ENCODE measurements at regions not wholly inside any gene's neighbourhood (a gene's known extent, or its start where the extent isn't known, plus 50 kb on each side); places are given as distances from the start of the nearest gene placed in this dataset.

DNA sequence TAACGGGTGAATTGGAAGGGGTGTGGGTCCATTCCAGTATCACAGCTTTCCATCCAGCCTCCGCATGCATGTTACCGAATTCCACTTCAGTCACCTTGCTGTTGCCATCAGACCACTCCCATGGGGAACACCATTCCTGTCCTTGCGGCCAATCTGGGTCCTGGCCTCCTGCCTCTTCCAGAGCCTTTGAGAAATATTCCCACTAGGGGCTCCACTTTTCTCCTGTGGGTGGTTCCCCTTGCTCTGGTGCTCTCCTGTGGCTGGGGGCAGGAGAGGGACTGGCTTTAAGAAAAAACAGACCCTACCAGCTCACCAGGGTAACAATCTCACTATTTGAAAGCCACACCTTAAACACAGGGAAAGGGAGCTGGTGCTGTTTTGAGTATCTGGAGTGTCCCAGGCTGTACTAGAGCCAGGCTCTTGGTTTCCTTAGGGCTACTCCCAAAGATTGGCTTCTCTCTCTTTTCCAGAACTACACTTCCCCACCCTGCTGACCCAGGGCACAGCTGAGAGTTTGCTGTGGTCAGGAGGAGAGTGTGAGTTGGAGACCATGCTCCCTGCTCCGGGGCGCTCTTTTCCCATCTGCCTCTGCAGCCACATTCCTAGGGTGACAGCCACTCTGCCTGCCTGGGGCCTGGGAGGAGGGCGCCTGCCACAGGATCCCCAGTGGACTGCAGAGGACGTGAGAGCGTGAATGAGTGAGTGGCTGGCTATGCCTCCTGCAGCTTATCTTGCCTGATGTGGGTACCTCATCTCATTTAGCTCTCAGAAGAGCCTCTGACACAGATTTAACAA, 460.8 kb upstream of the HS6ST1 start:
- TF ChIP-seq, protein P1, sequence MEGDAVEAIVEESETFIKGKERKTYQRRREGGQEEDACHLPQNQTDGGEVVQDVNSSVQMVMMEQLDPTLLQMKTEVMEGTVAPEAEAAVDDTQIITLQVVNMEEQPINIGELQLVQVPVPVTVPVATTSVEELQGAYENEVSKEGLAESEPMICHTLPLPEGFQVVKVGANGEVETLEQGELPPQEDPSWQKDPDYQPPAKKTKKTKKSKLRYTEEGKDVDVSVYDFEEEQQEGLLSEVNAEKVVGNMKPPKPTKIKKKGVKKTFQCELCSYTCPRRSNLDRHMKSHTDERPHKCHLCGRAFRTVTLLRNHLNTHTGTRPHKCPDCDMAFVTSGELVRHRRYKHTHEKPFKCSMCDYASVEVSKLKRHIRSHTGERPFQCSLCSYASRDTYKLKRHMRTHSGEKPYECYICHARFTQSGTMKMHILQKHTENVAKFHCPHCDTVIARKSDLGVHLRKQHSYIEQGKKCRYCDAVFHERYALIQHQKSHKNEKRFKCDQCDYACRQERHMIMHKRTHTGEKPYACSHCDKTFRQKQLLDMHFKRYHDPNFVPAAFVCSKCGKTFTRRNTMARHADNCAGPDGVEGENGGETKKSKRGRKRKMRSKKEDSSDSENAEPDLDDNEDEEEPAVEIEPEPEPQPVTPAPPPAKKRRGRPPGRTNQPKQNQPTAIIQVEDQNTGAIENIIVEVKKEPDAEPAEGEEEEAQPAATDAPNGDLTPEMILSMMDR (IDR thresholded peaks at IDR 0.05; ENCODE audit: low read depth, low read length, poor library complexity, severe bottlenecking) = no peak
- TF ChIP-seq EZH2phosphoT487 (IDR thresholded peaks at IDR 0.05; ENCODE audit: borderline replicate concordance, low read length) = no peak

Measured in DOHH2 (cell line).